PC-9 (cell line): ENCODE measurements at regions not wholly inside any gene's neighbourhood (a gene's known extent, or its start where the extent isn't known, plus 50 kb on each side); places are given as distances from the start of the nearest gene placed in this dataset.

Source experiments
- BruUV-seq: library from RNA; stranded (reverse); fragments of 400-500 nt; replicated peaks from 2 replicates; lab custom pipeline; 2021; lab: Mats Ljungman, UMichigan
- CTCF ChIA-PET: fragments of 300-600 bp; sonication (Branson Sonifier 250); formaldehyde crosslinking; loops from one replicate; lab custom pipeline; 2022; ENCODE audit warnings: antibody characterized with exemption; lab: Charles Lee
- POLR2A ChIA-PET: fragments of 300-600 bp; sonication (Branson Sonifier 250); formaldehyde crosslinking; loops from one replicate; lab custom pipeline; 2022; ENCODE audit warnings: antibody characterized with exemption; ENCODE audit not compliant: unreplicated experiment; lab: Charles Lee
- DNase-seq, 2 experiments: peaks; one replicate each; pipeline versions ENCODE4 v3.0.0 to v3.0.0-alpha.2; 2015 to 2022; ENCODE audit warnings: mixed read lengths in 1 of 2
- H2AFZ ChIP-seq: fragments of 200-600 bp; sonication (generic); 2 replicates; pipeline ENCODE4 v1.8.1; 2017; ENCODE audit warnings: antibody characterized with exemption
- H3F3A ChIP-seq: fragments of 200-600 bp; sonication (generic); 2 replicates; pipeline ENCODE4 v1.8.1; 2017; ENCODE audit warnings: antibody characterized with exemption, mild to moderate bottlenecking, low read depth; ENCODE audit not compliant: insufficient read depth
- H3K27ac ChIP-seq: fragments of 200-600 bp; sonication (generic); 2 replicates; pipeline ENCODE4 v1.6.1; 2016; ENCODE audit warnings: mixed run types
- H3K27me3 ChIP-seq: fragments of 200-600 bp; sonication (generic); 2 replicates; pipeline ENCODE4 v1.6.1; 2016; ENCODE audit warnings: low read depth, mixed run types; ENCODE audit not compliant: insufficient read depth
- H3K36me3 ChIP-seq: fragments of 200-600 bp; sonication (generic); 2 replicates; pipeline ENCODE4 v1.6.1; 2016; ENCODE audit warnings: low read depth, mixed run types
- H3K4me1 ChIP-seq: fragments of 200-600 bp; sonication (generic); replicated peaks from 2 replicates; pipeline ENCODE4 v1.6.1; 2016; ENCODE audit warnings: mixed run types; ENCODE audit not compliant: insufficient read depth
- H3K4me2 ChIP-seq: fragments of 200-600 bp; sonication (generic); 2 replicates; pipeline ENCODE4 v1.6.1; 2017; ENCODE audit warnings: mixed run types
- H3K4me3 ChIP-seq: fragments of 200-600 bp; sonication (generic); 2 replicates; pipeline ENCODE4 v1.6.1; 2016; ENCODE audit warnings: mixed run types
- H3K79me2 ChIP-seq: fragments of 200-600 bp; sonication (generic); 2 replicates; pipeline ENCODE4 v1.6.1; 2017; ENCODE audit warnings: low read depth, mixed run types
- H3K9me2 ChIP-seq: fragments of 200-600 bp; sonication (generic); 2 replicates; pipeline ENCODE4 v1.8.1; 2017; ENCODE audit warnings: mild to moderate bottlenecking; ENCODE audit not compliant: insufficient read depth
- H3K9me3 ChIP-seq: fragments of 200-600 bp; sonication (generic); 2 replicates; pipeline ENCODE4 v1.8.1; 2016; ENCODE audit warnings: low read depth; ENCODE audit not compliant: insufficient read depth
- H4K20me1 ChIP-seq: fragments of 200-600 bp; sonication (generic); 2 replicates; pipeline ENCODE4 v1.8.1; 2017; ENCODE audit not compliant: insufficient read depth
- EZH2 ChIP-seq: fragments of 200-600 bp; sonication (generic); IDR thresholded peaks from 2 replicates; pipeline ENCODE4 v1.8.0; 2017; ENCODE audit warnings: antibody characterized with exemption, low read depth
- intact Hi-C: fragments of 100-400 bp; cut with micrococcal nuclease; formaldehyde crosslinking; loops from one replicate; pipeline ENCODE4 v1.10.0; 2022; ENCODE audit not compliant: unreplicated experiment
- TF ChIP-seq, protein P1 (sequence below): fragments of 200-600 bp; sonication (generic); conservative IDR thresholded peaks from 2 replicates; pipeline ENCODE4 v1.6.1; 2017; ENCODE audit warnings: mixed run types, antibody characterized with exemption, mild to moderate bottlenecking, moderate library complexity

DNA sequence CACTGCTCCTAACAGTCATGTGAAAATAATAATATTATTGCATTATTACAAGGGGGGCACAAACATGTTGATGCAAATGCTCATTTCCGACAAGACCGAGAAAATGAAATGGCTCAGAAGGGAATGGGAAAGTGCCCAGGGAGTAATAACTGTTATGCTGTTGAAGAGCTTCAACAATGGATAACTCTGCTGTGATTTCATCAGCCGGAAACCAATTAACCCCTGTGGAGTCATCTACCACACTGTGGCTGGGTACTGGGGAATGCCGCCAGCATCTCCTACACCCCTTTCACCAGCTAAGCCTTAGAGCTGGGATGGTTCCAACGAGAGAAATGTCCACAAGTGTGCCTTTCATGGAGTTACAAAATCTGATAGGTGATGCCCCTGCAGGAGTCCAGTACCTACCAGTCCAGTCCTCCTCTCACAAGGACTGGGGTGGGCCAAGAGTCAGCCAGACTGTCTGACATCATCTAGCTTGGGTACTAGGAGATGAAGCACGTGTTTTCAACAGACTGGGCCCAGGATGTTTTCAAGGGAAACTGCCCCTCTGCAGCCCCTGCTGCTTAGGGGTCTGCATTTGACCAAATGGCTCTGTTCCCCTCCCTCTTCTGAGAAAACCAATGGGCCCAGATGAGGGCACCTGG, 509.3 kb upstream of the CCDC196 start:
- H3K27ac ChIP-seq = no peak overlapping the region
- BruUV-seq = no TSS peak
- no peaks in the 10 kb centered on the region for H3K36me3 ChIP-seq
- POLR2A ChIA-PET = no interaction called here
- H3F3A ChIP-seq = no peaks in the 10 kb centered on the region
- CTCF ChIA-PET = no interaction called here
- no peak overlapping the region for H2AFZ ChIP-seq
- H3K27me3 ChIP-seq = no peaks in the 10 kb centered on the region
- intact Hi-C loops = no loop called here
- H3K79me2 ChIP-seq = no peaks in the 10 kb centered on the region
- TF ChIP-seq, protein P1, sequence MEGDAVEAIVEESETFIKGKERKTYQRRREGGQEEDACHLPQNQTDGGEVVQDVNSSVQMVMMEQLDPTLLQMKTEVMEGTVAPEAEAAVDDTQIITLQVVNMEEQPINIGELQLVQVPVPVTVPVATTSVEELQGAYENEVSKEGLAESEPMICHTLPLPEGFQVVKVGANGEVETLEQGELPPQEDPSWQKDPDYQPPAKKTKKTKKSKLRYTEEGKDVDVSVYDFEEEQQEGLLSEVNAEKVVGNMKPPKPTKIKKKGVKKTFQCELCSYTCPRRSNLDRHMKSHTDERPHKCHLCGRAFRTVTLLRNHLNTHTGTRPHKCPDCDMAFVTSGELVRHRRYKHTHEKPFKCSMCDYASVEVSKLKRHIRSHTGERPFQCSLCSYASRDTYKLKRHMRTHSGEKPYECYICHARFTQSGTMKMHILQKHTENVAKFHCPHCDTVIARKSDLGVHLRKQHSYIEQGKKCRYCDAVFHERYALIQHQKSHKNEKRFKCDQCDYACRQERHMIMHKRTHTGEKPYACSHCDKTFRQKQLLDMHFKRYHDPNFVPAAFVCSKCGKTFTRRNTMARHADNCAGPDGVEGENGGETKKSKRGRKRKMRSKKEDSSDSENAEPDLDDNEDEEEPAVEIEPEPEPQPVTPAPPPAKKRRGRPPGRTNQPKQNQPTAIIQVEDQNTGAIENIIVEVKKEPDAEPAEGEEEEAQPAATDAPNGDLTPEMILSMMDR = no peak
- TF ChIP-seq EZH2 = no peak
- no peaks in the 10 kb centered on the region for H3K9me3 ChIP-seq
- H3K4me1 ChIP-seq = no peaks in the 10 kb centered on the region
- no peak for DNase-seq
- H3K4me2 ChIP-seq = no peak overlapping the region
- no peaks in the 10 kb centered on the region for H3K9me2 ChIP-seq
- H3K4me3 ChIP-seq = no peak overlapping the region
- H4K20me1 ChIP-seq = no peaks in the 10 kb centered on the region; the same call in 1 of the 2 replicates

DNA sequence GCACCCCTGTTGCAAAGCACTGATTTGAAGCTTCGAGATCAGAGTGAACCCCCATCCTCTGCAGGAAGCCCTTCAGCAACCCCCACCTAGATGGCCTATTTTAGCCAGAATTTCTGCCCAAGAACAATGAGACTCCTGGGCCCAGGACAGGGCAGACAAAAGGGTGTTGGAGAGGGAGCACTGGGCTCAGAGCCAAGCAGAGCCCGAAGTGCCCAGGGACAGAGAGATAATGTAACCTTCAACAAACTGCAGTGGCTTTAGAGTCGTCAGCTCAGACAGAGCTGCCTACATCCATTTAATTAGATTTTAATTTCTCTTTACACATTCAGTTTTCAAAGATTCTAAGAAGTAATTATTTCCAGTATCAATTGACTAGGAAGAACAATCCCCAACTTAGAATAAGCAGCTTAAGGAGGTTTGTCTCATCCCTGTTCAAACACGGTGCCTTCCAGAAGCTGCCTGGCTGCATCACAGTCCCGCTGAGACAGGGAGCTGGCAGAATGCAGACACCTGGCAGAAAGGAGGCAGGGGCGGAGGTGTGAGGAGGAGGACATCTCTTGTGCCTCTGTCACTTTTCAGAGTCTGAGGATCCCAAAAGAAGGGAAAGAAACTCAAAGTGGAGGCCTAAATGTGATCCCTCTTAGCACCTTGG, 504.9 kb upstream of the CCDC196 start:
- no peaks in the 10 kb centered on the region for H3F3A ChIP-seq
- H3K36me3 ChIP-seq = no peaks in the 10 kb centered on the region
- DNase-seq = no peak
- intact Hi-C loops = no loop called here
- no peaks in the 10 kb centered on the region for H3K9me3 ChIP-seq
- no peak overlapping the region for H3K27ac ChIP-seq
- H3K27me3 ChIP-seq = no peaks in the 10 kb centered on the region
- H2AFZ ChIP-seq = no peak overlapping the region
- TF ChIP-seq, protein P1 = no peak
- TF ChIP-seq EZH2 = no peak
- no peak overlapping the region for H3K4me3 ChIP-seq
- POLR2A ChIA-PET = no interaction called here
- CTCF ChIA-PET = no interaction called here
- no peak overlapping the region for H3K4me2 ChIP-seq
- no peaks in the 10 kb centered on the region for H3K9me2 ChIP-seq
- no peaks in the 10 kb centered on the region for H3K79me2 ChIP-seq
- H4K20me1 ChIP-seq = no peaks in the 10 kb centered on the region; the same call in 1 of the 2 replicates
- no TSS peak for BruUV-seq
- no peaks in the 10 kb centered on the region for H3K4me1 ChIP-seq

DNA sequence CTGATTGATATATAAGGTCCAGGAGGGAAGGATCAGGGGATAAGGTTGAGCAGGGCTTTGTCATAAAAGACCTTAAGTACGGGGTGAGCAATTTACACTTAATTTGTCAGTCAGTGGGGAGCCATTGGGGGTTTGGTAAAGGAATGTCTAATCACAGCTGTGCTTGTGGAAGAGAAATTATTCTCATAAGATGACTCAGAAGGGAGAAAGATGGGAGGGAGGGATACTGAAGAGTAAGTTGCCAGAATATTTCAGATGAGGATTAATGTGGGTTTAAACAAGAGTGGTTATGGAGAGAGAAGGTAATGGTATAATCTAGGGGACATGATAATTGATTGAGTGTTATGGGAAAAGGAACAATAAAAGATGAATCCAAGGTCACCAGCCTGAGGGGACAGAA, 500.1 kb upstream of the CCDC196 start:
- CTCF ChIA-PET = no interaction called here

More for the DNA sequence above, 500.1 kb upstream of the CCDC196 start:
- Histone ChIP-seq H3K4me3 (no peak overlapping the region), H2AFZ (no peak overlapping the region), H3K4me1 (no peaks in the 10 kb centered on the region), H3K4me2 (no peak overlapping the region), H3K9me2 (no peaks in the 10 kb centered on the region), H3F3A (no peaks in the 10 kb centered on the region), H3K79me2 (no peaks in the 10 kb centered on the region), H3K27me3 (no peaks in the 10 kb centered on the region), H3K27ac (no peak overlapping the region), H3K36me3 (no peaks in the 10 kb centered on the region), H3K9me3 (no peaks in the 10 kb centered on the region), H4K20me1 (no peaks in the 10 kb centered on the region; the same call in 1 of the 2 replicates)
- DNase-seq = no peak
- no peak for TF ChIP-seq EZH2
- TF ChIP-seq, protein P1 = no peak
- intact Hi-C loops = no loop called here
- POLR2A ChIA-PET = no interaction called here
- no TSS peak for BruUV-seq
